ENCODE measurements at regions not wholly inside any gene's neighbourhood (a gene's known extent, or its start where the extent isn't known, plus 50 kb on each side); places are given as distances from the start of the nearest gene placed in this dataset.

DNA sequence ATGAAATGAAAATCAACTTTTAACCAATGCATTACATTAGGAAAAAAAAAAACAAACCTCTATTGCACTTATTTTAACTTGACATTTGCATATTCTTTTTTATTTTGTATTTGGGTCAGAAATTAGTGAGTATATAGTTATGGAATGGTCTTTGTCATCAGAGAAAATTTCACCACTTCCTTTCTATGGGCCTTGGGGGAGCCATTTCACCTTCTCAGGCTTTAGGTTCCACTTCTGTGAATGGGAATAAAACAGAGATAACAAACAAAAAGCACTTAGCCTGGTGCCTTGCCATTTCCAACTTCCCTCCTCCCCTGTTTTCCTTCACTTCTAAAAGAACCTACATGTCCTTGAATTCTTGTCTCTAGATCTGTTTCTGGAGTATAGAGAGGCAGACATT lies 168.0 kb upstream of the STT3B start:
- TF ChIP-seq CTCF (IDR thresholded peaks at IDR 0.05; ENCODE audit: poor library complexity) (no peak), EZH2phosphoT487 (IDR thresholded peaks at IDR 0.05; ENCODE audit: low read depth, severe bottlenecking, unreplicated experiment) (no peak), EZH2 (IDR thresholded peaks at IDR 0.05; ENCODE audit: borderline replicate concordance) (no peak)
